MM.1S (cell line): ENCODE measurements at regions not wholly inside any gene's neighbourhood (a gene's known extent, or its start where the extent isn't known, plus 50 kb on each side); places are given as distances from the start of the nearest gene placed in this dataset.

Experiments
- EZH2 ChIP-seq: fragments of 300-600 bp; sonication (generic); optimal IDR thresholded peaks from 2 replicates; pipeline ENCODE3; 2017; ENCODE audit warnings: low read depth, mild to moderate bottlenecking, antibody characterized with exemption, low read length, mixed read lengths
- EZH2phosphoT487 ChIP-seq: fragments of 300-600 bp; sonication (generic); IDR thresholded peaks from 2 replicates; pipeline ENCODE4 v1.6.1; 2018; ENCODE audit warnings: antibody characterized with exemption, low read length
- TF ChIP-seq, protein P1 (sequence below): fragments of 300-600 bp; sonication (generic); IDR thresholded peaks from 2 replicates; pipeline ENCODE4 v1.5.1; 2016; ENCODE audit warnings: antibody characterized with exemption, low read length, mixed read lengths

GRCh38 chr6:16964553-16965499 lies 137.0 kb upstream of the STMND1 start:
- TF ChIP-seq EZH2: no peak
- TF ChIP-seq, protein P1, sequence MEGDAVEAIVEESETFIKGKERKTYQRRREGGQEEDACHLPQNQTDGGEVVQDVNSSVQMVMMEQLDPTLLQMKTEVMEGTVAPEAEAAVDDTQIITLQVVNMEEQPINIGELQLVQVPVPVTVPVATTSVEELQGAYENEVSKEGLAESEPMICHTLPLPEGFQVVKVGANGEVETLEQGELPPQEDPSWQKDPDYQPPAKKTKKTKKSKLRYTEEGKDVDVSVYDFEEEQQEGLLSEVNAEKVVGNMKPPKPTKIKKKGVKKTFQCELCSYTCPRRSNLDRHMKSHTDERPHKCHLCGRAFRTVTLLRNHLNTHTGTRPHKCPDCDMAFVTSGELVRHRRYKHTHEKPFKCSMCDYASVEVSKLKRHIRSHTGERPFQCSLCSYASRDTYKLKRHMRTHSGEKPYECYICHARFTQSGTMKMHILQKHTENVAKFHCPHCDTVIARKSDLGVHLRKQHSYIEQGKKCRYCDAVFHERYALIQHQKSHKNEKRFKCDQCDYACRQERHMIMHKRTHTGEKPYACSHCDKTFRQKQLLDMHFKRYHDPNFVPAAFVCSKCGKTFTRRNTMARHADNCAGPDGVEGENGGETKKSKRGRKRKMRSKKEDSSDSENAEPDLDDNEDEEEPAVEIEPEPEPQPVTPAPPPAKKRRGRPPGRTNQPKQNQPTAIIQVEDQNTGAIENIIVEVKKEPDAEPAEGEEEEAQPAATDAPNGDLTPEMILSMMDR: peak; percentile 90
- TF ChIP-seq EZH2phosphoT487: no peak
